ENCODE measurements at regions not wholly inside any gene's neighbourhood (a gene's known extent, or its start where the extent isn't known, plus 50 kb on each side); places are given as distances from the start of the nearest gene placed in this dataset.
"Not testable (repeated sequence)": the region's sequence is repeated elsewhere in the genome, so short reads cannot be mapped to it uniquely, and the experiment has no call there.

GRCh38 chr1:194653385-194653784, 1467.0 kb upstream of the B3GALT2 start:
- no peaks in the 10 kb centered on the region for H3K36me3 Mint-ChIP-seq (ENCODE audit: low read depth)
- POLR2A ChIA-PET = no interaction called here
- no peak overlapping the region for H3K27ac Mint-ChIP-seq
- ATAC-seq = no peak
- H3K9me3 Mint-ChIP-seq (ENCODE audit: insufficient read depth) = no peaks in the 10 kb centered on the region
- CTCF ChIA-PET = no interaction called here
- no peaks in the 10 kb centered on the region for H3K4me1 Mint-ChIP-seq (ENCODE audit: low read depth)
- no peaks in the 10 kb centered on the region for H3K27me3 Mint-ChIP-seq (ENCODE audit: low read depth)
- DNase-seq = no peak
- no peak overlapping the region for H3K4me3 Mint-ChIP-seq

GRCh38 chr1:194647118-194647517, 1460.7 kb upstream of the B3GALT2 start:
- Mint-ChIP-seq H3K27me3 (ENCODE audit: low read depth) (no peaks in the 10 kb centered on the region), H3K4me3 (no peak overlapping the region), H3K27ac (no peak overlapping the region), H3K9me3 (ENCODE audit: insufficient read depth) (no peaks in the 10 kb centered on the region), H3K4me1 (ENCODE audit: low read depth) (no peaks in the 10 kb centered on the region), H3K36me3 (ENCODE audit: low read depth) (no peaks in the 10 kb centered on the region)
- no peak for ATAC-seq
- CTCF ChIA-PET = interaction anchor here (1.1 kb wide), 1 partner anchor 43 kb away, joined by 4 read pairs; no protein-coding TSS in a partner anchor
- POLR2A ChIA-PET = no interaction called here
- no peak for DNase-seq

- H3K9me3 Mint-ChIP-seq (ENCODE audit: insufficient read depth) = peaks cover 5% of the 10 kb centered on the region
- no peaks in the 10 kb centered on the region for H3K36me3 Mint-ChIP-seq (ENCODE audit: low read depth)
- DNase-seq (no peak), ATAC-seq (no peak)
- H3K27ac Mint-ChIP-seq = no peak overlapping the region
- no peak overlapping the region for H3K4me3 Mint-ChIP-seq
- ChIA-PET CTCF (no interaction called here), POLR2A (no interaction called here)
- no peaks in the 10 kb centered on the region for H3K4me1 Mint-ChIP-seq (ENCODE audit: low read depth)
- no peaks in the 10 kb centered on the region for H3K27me3 Mint-ChIP-seq (ENCODE audit: low read depth)
Observed at GRCh38 chr1:194644528-194644927, 1458.1 kb upstream of the B3GALT2 start.

- DNase-seq (no peak), ATAC-seq (no peak)
- H3K27ac Mint-ChIP-seq = no peak overlapping the region
- no peaks in the 10 kb centered on the region for H3K4me1 Mint-ChIP-seq (ENCODE audit: low read depth)
- no peaks in the 10 kb centered on the region for H3K36me3 Mint-ChIP-seq (ENCODE audit: low read depth)
- no peaks in the 10 kb centered on the region for H3K27me3 Mint-ChIP-seq (ENCODE audit: low read depth)
- CTCF ChIA-PET = no interaction called here
- peaks cover 5% of the 10 kb centered on the region for H3K9me3 Mint-ChIP-seq (ENCODE audit: insufficient read depth)
- POLR2A ChIA-PET = no interaction called here
- no peak overlapping the region for H3K4me3 Mint-ChIP-seq
Observed at GRCh38 chr1:194640322-194640721, 1453.9 kb upstream of the B3GALT2 start.

- ATAC-seq = no peak
- no peak overlapping the region for H3K27ac Mint-ChIP-seq
- no peak for DNase-seq
- no peaks in the 10 kb centered on the region for H3K36me3 Mint-ChIP-seq (ENCODE audit: low read depth)
- POLR2A ChIA-PET = no interaction called here
- CTCF ChIA-PET = no interaction called here
- no peaks in the 10 kb centered on the region for H3K9me3 Mint-ChIP-seq (ENCODE audit: insufficient read depth)
- no peaks in the 10 kb centered on the region for H3K27me3 Mint-ChIP-seq (ENCODE audit: low read depth)
- no peaks in the 10 kb centered on the region for H3K4me1 Mint-ChIP-seq (ENCODE audit: low read depth)
- no peak overlapping the region for H3K4me3 Mint-ChIP-seq
Observed at GRCh38 chr1:194629011-194629410, 1442.6 kb upstream of the B3GALT2 start.

GRCh38 chr1:194624833-194625232, 1438.4 kb upstream of the B3GALT2 start:
- POLR2A ChIA-PET = no interaction called here
- Mint-ChIP-seq H3K4me1 (ENCODE audit: low read depth) (no peaks in the 10 kb centered on the region), H3K4me3 (no peak overlapping the region), H3K27ac (no peak overlapping the region), H3K27me3 (ENCODE audit: low read depth) (no peaks in the 10 kb centered on the region), H3K9me3 (ENCODE audit: insufficient read depth) (no peaks in the 10 kb centered on the region), H3K36me3 (ENCODE audit: low read depth) (no peaks in the 10 kb centered on the region)
- CTCF ChIA-PET = no interaction called here
- DNase-seq (no peak), ATAC-seq (no peak)

- Mint-ChIP-seq H3K36me3 (ENCODE audit: low read depth) (no peaks in the 10 kb centered on the region), H3K4me1 (ENCODE audit: low read depth) (no peaks in the 10 kb centered on the region), H3K27me3 (ENCODE audit: low read depth) (no peaks in the 10 kb centered on the region), H3K27ac (no peak overlapping the region), H3K4me3 (no peak overlapping the region), H3K9me3 (ENCODE audit: insufficient read depth) (peaks cover 6% of the 10 kb centered on the region)
- ChIA-PET POLR2A (no interaction called here), CTCF (no interaction called here)
- no peak for ATAC-seq
- DNase-seq = no peak
Observed at GRCh38 chr1:194618101-194618500, 1431.7 kb upstream of the B3GALT2 start.

GRCh38 chr1:194617272-194617671, 1430.9 kb upstream of the B3GALT2 start:
- H3K36me3 Mint-ChIP-seq (ENCODE audit: low read depth); DNase-seq; H3K9me3 Mint-ChIP-seq (ENCODE audit: insufficient read depth); H3K4me3 Mint-ChIP-seq; H3K27ac Mint-ChIP-seq; ATAC-seq; POLR2A ChIA-PET; H3K4me1 Mint-ChIP-seq (ENCODE audit: low read depth); H3K27me3 Mint-ChIP-seq (ENCODE audit: low read depth); CTCF ChIA-PET: not testable (repeated sequence)

GRCh38 chr1:194616835-194617234, 1430.4 kb upstream of the B3GALT2 start:
- Mint-ChIP-seq H3K9me3 (ENCODE audit: insufficient read depth) (peaks cover 6% of the 10 kb centered on the region), H3K4me3 (no peak overlapping the region)

GRCh38 chr1:194602184-194602583, 1415.8 kb upstream of the B3GALT2 start:
- ChIA-PET CTCF (no interaction called here), POLR2A (no interaction called here)
- DNase-seq (no peak), ATAC-seq (no peak)
- no peaks in the 10 kb centered on the region for H3K9me3 Mint-ChIP-seq (ENCODE audit: insufficient read depth)
- no peak overlapping the region for H3K4me3 Mint-ChIP-seq
- H3K27me3 Mint-ChIP-seq (ENCODE audit: low read depth) = no peaks in the 10 kb centered on the region
- H3K36me3 Mint-ChIP-seq (ENCODE audit: low read depth) = no peaks in the 10 kb centered on the region
- H3K4me1 Mint-ChIP-seq (ENCODE audit: low read depth) = no peaks in the 10 kb centered on the region
- H3K27ac Mint-ChIP-seq = no peak overlapping the region

More at GRCh38 chr1:194616835-194617234, 1430.4 kb upstream of the B3GALT2 start:
- POLR2A ChIA-PET = no interaction called here
- H3K27ac Mint-ChIP-seq = no peak overlapping the region
- no peaks in the 10 kb centered on the region for H3K4me1 Mint-ChIP-seq (ENCODE audit: low read depth)
- CTCF ChIA-PET = no interaction called here
- no peak for ATAC-seq
- no peak for DNase-seq
- H3K27me3 Mint-ChIP-seq (ENCODE audit: low read depth) = no peaks in the 10 kb centered on the region
- H3K36me3 Mint-ChIP-seq (ENCODE audit: low read depth) = no peaks in the 10 kb centered on the region

- no peak for DNase-seq
- no peaks in the 10 kb centered on the region for H3K4me1 Mint-ChIP-seq (ENCODE audit: low read depth)
- H3K4me3 Mint-ChIP-seq = no peak overlapping the region
- ChIA-PET CTCF (no interaction called here), POLR2A (no interaction called here)
- H3K27me3 Mint-ChIP-seq (ENCODE audit: low read depth) = no peaks in the 10 kb centered on the region
- H3K36me3 Mint-ChIP-seq (ENCODE audit: low read depth) = no peaks in the 10 kb centered on the region
- no peak overlapping the region for H3K27ac Mint-ChIP-seq
- no peaks in the 10 kb centered on the region for H3K9me3 Mint-ChIP-seq (ENCODE audit: insufficient read depth)
- ATAC-seq = no peak
Observed at GRCh38 chr1:194600716-194601115, 1414.3 kb upstream of the B3GALT2 start.

- H3K27me3 Mint-ChIP-seq (ENCODE audit: low read depth) = no peaks in the 10 kb centered on the region
- DNase-seq = no peak
- H3K4me1 Mint-ChIP-seq (ENCODE audit: low read depth) = no peaks in the 10 kb centered on the region
- no peaks in the 10 kb centered on the region for H3K36me3 Mint-ChIP-seq (ENCODE audit: low read depth)
- H3K4me3 Mint-ChIP-seq = no peak overlapping the region
- no peak overlapping the region for H3K27ac Mint-ChIP-seq
- POLR2A ChIA-PET = no interaction called here
- CTCF ChIA-PET = no interaction called here
- ATAC-seq = no peak
- H3K9me3 Mint-ChIP-seq (ENCODE audit: insufficient read depth) = no peaks in the 10 kb centered on the region
Observed at GRCh38 chr1:194598098-194598497, 1411.7 kb upstream of the B3GALT2 start.

- Mint-ChIP-seq H3K27ac (no peak overlapping the region), H3K27me3 (ENCODE audit: low read depth) (no peaks in the 10 kb centered on the region), H3K9me3 (ENCODE audit: insufficient read depth) (no peaks in the 10 kb centered on the region), H3K4me1 (ENCODE audit: low read depth) (no peaks in the 10 kb centered on the region), H3K4me3 (no peak overlapping the region), H3K36me3 (ENCODE audit: low read depth) (no peaks in the 10 kb centered on the region)
- POLR2A ChIA-PET = no interaction called here
- no peak for ATAC-seq
- no peak for DNase-seq
- CTCF ChIA-PET = no interaction called here
Observed at GRCh38 chr1:194586302-194586701, 1399.9 kb upstream of the B3GALT2 start.
